ENCODE measurements at regions not wholly inside any gene's neighbourhood (a gene's known extent, or its start where the extent isn't known, plus 50 kb on each side); places are given as distances from the start of the nearest gene placed in this dataset.

GRCh38 chr5:53311681-53312080, 168.7 kb upstream of the FST start:
- TF ChIP-seq POLR2A (IDR thresholded peaks at IDR 0.05) = no peak
- no peak for TF ChIP-seq CTCF (IDR thresholded peaks at IDR 0.05)
- no peak for TF ChIP-seq EP300 (IDR thresholded peaks at IDR 0.05)
